ENCODE measurements at regions not wholly inside any gene's neighbourhood (a gene's known extent, or its start where the extent isn't known, plus 50 kb on each side); places are given as distances from the start of the nearest gene placed in this dataset.

DNA sequence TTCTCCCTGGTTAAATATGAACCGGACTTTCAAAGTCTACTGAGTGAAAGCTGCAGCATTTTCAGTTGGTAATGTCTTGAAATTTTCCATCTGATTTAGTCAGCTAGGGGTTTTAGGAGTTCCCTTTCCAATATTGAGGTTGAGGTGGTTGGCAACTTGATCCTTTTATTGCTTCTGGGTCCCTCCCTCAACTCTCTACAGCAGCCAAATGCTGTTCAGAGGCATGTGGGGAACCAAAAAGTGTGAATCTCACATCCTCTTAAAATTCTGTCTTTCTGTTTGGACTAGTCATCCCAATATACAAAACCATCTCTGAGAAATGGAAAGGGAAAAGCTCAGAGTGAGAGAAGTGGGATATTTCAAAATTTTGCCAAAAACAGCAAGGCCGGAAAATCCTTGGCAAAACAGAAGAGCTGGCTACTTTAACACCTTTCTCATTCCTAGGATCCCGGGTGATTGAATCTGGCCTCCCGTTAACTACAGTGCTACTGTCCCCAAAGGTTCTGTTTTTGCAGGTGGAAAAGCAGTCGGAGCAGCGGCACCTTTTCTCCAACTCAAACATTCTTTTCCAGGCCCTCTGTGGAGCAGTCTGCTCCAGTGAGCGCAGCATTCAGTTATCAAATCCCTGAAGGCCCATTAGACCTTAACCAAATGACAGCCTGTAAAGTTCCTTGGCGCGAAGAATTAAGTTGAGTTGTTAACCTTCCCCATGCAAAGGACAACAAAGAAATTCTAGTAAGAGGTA, 345.9 kb upstream of the NUDT12 start:
- Mint-ChIP-seq H3K27me3 (ENCODE audit: low read depth, poor library complexity) (no peaks in the 10 kb centered on the region), H3K27ac (peak overlapping the region; percentile 98), H3K36me3 (ENCODE audit: low read depth) (peaks cover 19% of the 10 kb centered on the region), H3K9me3 (peaks cover 13% of the 10 kb centered on the region), H3K4me1 (peaks cover 43% of the 10 kb centered on the region), H3K4me3 (peak overlapping the region; percentile 77)
- DNase-seq = peak; percentile 30
- TF ChIP-seq, protein P1, sequence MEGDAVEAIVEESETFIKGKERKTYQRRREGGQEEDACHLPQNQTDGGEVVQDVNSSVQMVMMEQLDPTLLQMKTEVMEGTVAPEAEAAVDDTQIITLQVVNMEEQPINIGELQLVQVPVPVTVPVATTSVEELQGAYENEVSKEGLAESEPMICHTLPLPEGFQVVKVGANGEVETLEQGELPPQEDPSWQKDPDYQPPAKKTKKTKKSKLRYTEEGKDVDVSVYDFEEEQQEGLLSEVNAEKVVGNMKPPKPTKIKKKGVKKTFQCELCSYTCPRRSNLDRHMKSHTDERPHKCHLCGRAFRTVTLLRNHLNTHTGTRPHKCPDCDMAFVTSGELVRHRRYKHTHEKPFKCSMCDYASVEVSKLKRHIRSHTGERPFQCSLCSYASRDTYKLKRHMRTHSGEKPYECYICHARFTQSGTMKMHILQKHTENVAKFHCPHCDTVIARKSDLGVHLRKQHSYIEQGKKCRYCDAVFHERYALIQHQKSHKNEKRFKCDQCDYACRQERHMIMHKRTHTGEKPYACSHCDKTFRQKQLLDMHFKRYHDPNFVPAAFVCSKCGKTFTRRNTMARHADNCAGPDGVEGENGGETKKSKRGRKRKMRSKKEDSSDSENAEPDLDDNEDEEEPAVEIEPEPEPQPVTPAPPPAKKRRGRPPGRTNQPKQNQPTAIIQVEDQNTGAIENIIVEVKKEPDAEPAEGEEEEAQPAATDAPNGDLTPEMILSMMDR (IDR thresholded peaks at IDR 0.05) = no peak

DNA sequence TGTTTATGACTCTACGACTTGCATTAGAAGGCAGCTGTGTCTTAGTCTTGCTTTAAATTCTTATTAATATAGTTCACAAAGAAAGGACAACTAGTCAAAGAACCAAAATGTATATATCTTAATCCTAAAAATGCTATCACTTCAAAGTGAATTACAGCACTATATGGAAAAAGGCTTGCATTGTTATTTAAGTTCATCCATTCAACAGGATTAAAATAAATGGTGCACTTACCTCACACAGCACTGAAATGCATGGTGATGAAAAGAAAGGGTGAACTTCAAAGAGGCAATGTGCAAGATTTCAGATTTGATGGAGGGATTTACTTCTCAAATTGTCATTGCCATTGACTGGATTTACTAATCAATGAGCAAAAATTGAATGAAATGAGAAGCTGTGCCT, 344.4 kb upstream of the NUDT12 start:
- H3K4me1 Mint-ChIP-seq = peaks cover 43% of the 10 kb centered on the region
- TF ChIP-seq, protein P1 (IDR thresholded peaks at IDR 0.05) = no peak
- H3K9me3 Mint-ChIP-seq = peaks cover 20% of the 10 kb centered on the region
- no peaks in the 10 kb centered on the region for H3K27me3 Mint-ChIP-seq (ENCODE audit: low read depth, poor library complexity)
- H3K36me3 Mint-ChIP-seq (ENCODE audit: low read depth) = peaks cover 23% of the 10 kb centered on the region
- no peak overlapping the region for H3K4me3 Mint-ChIP-seq
- no peak for DNase-seq
- peak overlapping the region; percentile 64 for H3K27ac Mint-ChIP-seq

DNA sequence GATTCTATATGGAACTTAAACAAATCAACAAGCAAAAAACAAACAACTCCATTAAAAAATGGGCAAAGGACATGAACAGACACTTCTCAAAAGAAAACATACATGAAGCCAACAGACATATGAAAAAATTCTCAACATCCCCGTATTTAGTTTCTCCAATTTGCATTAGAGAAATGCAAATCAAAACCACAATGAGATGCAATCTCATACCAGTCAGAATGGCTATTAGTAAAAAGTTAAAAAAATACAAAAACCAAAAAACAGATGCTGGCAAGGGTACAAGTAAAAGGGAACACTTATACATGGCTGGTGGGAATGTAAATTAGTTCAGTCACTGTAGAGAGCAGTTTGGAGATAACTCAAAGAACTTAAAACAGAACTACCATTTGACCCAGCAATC, 342.1 kb upstream of the NUDT12 start:
- DNase-seq = no peak
- Mint-ChIP-seq H3K36me3 (ENCODE audit: low read depth) (peaks cover 31% of the 10 kb centered on the region), H3K9me3 (peaks cover 38% of the 10 kb centered on the region), H3K27ac (no peak overlapping the region), H3K4me3 (no peak overlapping the region), H3K27me3 (ENCODE audit: low read depth, poor library complexity) (no peaks in the 10 kb centered on the region), H3K4me1 (peaks cover 30% of the 10 kb centered on the region)
- TF ChIP-seq, protein P1 (IDR thresholded peaks at IDR 0.05) = no peak

DNA sequence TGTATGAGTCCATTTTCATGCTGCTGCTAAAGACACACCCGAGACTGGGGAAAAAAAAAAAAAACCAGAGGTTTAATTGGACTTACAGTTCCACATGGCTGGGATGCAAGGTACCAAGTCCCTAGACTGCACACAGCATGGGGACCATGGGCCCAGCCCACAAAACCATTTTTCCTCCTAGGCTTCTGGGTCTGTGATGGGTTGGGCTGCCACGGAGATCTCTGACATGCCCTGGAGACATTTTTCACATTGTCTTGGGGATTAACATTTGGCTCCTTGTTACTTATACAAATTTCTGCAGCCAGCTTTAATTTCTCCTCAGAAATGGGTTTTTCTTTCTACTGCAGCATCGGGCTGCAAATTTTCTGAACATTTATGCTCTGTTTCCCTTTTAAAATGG, 340.3 kb upstream of the NUDT12 start:
- TF ChIP-seq, protein P1 (IDR thresholded peaks at IDR 0.05) = no peak
- no peak overlapping the region for H3K4me3 Mint-ChIP-seq
- H3K4me1 Mint-ChIP-seq = peaks cover 13% of the 10 kb centered on the region
- H3K9me3 Mint-ChIP-seq = peaks cover 46% of the 10 kb centered on the region
- no peaks in the 10 kb centered on the region for H3K27me3 Mint-ChIP-seq (ENCODE audit: low read depth, poor library complexity)
- H3K27ac Mint-ChIP-seq = no peak overlapping the region
- no peak for DNase-seq
- peaks cover 38% of the 10 kb centered on the region for H3K36me3 Mint-ChIP-seq (ENCODE audit: low read depth)

DNA sequence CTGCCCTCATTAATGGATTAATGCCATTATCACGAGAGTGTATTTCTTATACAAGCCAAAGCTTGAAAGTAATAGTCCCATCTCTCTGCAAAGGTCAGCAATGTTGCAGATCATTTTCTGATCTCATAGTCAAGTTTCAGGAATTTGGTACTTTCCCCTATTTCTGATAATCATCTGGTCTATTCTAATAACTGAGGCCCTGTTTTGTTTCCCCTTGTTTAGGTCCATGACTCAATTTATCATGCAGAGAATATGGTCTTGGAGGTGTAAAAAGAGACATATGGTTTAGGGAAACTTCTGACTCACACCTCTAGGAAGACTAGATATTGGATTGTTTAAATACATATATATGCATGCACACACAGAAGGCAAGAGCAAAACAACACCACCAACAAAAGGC, 339.3 kb upstream of the NUDT12 start:
- TF ChIP-seq, protein P1 (IDR thresholded peaks at IDR 0.05) = no peak
- H3K36me3 Mint-ChIP-seq (ENCODE audit: low read depth) = peaks cover 38% of the 10 kb centered on the region
- H3K9me3 Mint-ChIP-seq = peaks cover 46% of the 10 kb centered on the region
- H3K4me1 Mint-ChIP-seq = peaks cover 4% of the 10 kb centered on the region
- H3K4me3 Mint-ChIP-seq = no peak overlapping the region
- no peak for DNase-seq
- H3K27me3 Mint-ChIP-seq (ENCODE audit: low read depth, poor library complexity) = no peaks in the 10 kb centered on the region
- no peak overlapping the region for H3K27ac Mint-ChIP-seq

DNA sequence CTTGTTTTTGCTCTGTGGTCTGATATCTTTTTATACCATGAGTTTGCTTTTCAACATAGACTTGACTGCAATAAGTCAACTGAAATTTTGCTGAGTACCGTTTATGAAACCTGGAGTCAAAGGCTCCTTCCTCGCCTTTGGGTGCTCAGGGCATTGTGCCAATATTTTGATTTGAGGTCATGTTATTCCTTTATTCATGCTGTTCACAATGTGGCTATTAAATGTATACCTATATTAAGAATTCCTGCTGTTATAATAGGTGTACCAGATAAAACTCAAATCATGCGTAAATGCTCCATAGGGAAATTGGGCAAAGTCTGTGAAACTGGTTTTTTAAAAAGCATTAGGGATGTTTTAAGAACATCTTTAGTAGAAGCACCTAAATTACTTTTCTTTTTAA, 334.0 kb upstream of the NUDT12 start:
- no peaks in the 10 kb centered on the region for H3K27me3 Mint-ChIP-seq (ENCODE audit: low read depth, poor library complexity)
- H3K27ac Mint-ChIP-seq = no peak overlapping the region
- DNase-seq = no peak
- H3K36me3 Mint-ChIP-seq (ENCODE audit: low read depth) = peaks cover 14% of the 10 kb centered on the region
- H3K9me3 Mint-ChIP-seq = peaks cover 24% of the 10 kb centered on the region
- H3K4me1 Mint-ChIP-seq = peaks cover 7% of the 10 kb centered on the region
- TF ChIP-seq, protein P1 (IDR thresholded peaks at IDR 0.05) = no peak
- no peak overlapping the region for H3K4me3 Mint-ChIP-seq

Measured in nephron progenitor cell (in vitro differentiated cells).